GM23338 (cell line): ENCODE measurements at regions not wholly inside any gene's neighbourhood (a gene's known extent, or its start where the extent isn't known, plus 50 kb on each side); places are given as distances from the start of the nearest gene placed in this dataset.

Source experiments
- ATAC-seq: fragments of 200-7000 bp; cut with Tn5 transposase; 3 replicates; pipeline ENCODE4 v1.9.1; 2020
- DNase-seq: peaks from one replicate; pipeline ENCODE4 v3.0.0-alpha.2; 2015; ENCODE audit warnings: low spot score
- H2AFZ ChIP-seq: fragments of 200-600 bp; sonication (generic); 2 replicates; pipeline ENCODE4 v1.8.0; 2016; ENCODE audit warnings: antibody characterized with exemption, mild to moderate bottlenecking, moderate library complexity
- H3F3A ChIP-seq: fragments of 200-600 bp; sonication (generic); replicated peaks from 2 replicates; pipeline ENCODE4 v1.8.0; 2017; ENCODE audit warnings: antibody characterized with exemption, mixed run types, low read depth
- H3K27ac ChIP-seq: fragments of 200-600 bp; sonication (generic); 2 replicates; pipeline ENCODE4 v1.6.1; 2016; ENCODE audit warnings: low read depth
- H3K27me3 ChIP-seq: fragments of 200-600 bp; sonication (generic); 2 replicates; pipeline ENCODE4 v1.8.0; 2016; ENCODE audit warnings: mild to moderate bottlenecking, mixed run types, moderate library complexity; ENCODE audit not compliant: insufficient read depth
- H3K36me3 ChIP-seq: fragments of 200-600 bp; sonication (generic); 2 replicates; pipeline ENCODE4 v1.8.0; 2016; ENCODE audit warnings: mild to moderate bottlenecking; ENCODE audit not compliant: insufficient read depth
- H3K4me1 ChIP-seq: fragments of 200-600 bp; sonication (generic); 2 replicates; pipeline ENCODE4 v1.8.0; 2016; ENCODE audit warnings: mild to moderate bottlenecking, moderate library complexity; ENCODE audit not compliant: insufficient read depth
- H3K4me2 ChIP-seq: fragments of 200-600 bp; sonication (generic); 2 replicates; pipeline ENCODE4 v1.7.1; 2017; ENCODE audit warnings: mixed run types
- H3K4me3 ChIP-seq: fragments of 200-600 bp; sonication (generic); 2 replicates; pipeline ENCODE4 v1.6.1; 2016; ENCODE audit warnings: mixed run types
- H3K79me2 ChIP-seq: fragments of 200-600 bp; sonication (generic); replicated peaks from 2 replicates; pipeline ENCODE4 v1.8.0; 2017; ENCODE audit warnings: mild to moderate bottlenecking; ENCODE audit not compliant: insufficient read depth
- H3K9me2 ChIP-seq: fragments of 200-600 bp; sonication (generic); 2 replicates; pipeline ENCODE4 v1.8.0; 2017; ENCODE audit not compliant: insufficient read depth
- H4K20me1 ChIP-seq: fragments of 200-600 bp; sonication (generic); replicated peaks from 2 replicates; pipeline ENCODE4 v1.8.0; 2017; ENCODE audit warnings: mild to moderate bottlenecking; ENCODE audit not compliant: insufficient read depth
- H3K27ac Mint-ChIP-seq: 2 replicates; pipeline ENCODE4 v1.8.0; 2020; ENCODE audit warnings: inconsistent platforms, mild to moderate bottlenecking, moderate library complexity, mixed read lengths
- H3K27me3 Mint-ChIP-seq: 3 replicates; pipeline ENCODE4 v1.8.0; 2022; ENCODE audit warnings: low read depth, mild to moderate bottlenecking, moderate library complexity, mixed read lengths, inconsistent platforms; ENCODE audit not compliant: insufficient read depth, poor library complexity
- H3K36me3 Mint-ChIP-seq: 3 replicates; pipeline ENCODE4 v1.8.0; 2021; ENCODE audit warnings: low read depth, mild to moderate bottlenecking, inconsistent platforms, moderate library complexity, mixed read lengths
- H3K4me1 Mint-ChIP-seq: 3 replicates; pipeline ENCODE4 v1.8.0; 2020; ENCODE audit warnings: mild to moderate bottlenecking, inconsistent platforms, mixed read lengths
- H3K4me3 Mint-ChIP-seq: 3 replicates; pipeline ENCODE4 v1.8.0; 2021; ENCODE audit warnings: moderate library complexity, mild to moderate bottlenecking, inconsistent platforms, mixed read lengths
- H3K9me3 Mint-ChIP-seq: 3 replicates; pipeline ENCODE4 v1.8.0; 2020; ENCODE audit warnings: moderate library complexity, mild to moderate bottlenecking, inconsistent platforms, mixed read lengths
- JUNB ChIP-seq: IDR thresholded peaks from one replicate; pipeline ENCODE4 v1.6.1; 2016; ENCODE audit warnings: antibody characterized with exemption; ENCODE audit not compliant: unreplicated experiment
- ZNF114 ChIP-seq: fragments of 250-450 bp; sonication (Bioruptor Pico); IDR thresholded peaks from 2 replicates; pipeline ENCODE4 v1.5.0; 2020; ENCODE audit warnings: mild to moderate bottlenecking, moderate library complexity
- ZNF331 ChIP-seq: fragments of 250-450 bp; sonication (Bioruptor Pico); IDR thresholded peaks from 2 replicates; pipeline ENCODE4 v1.5.0; 2020; ENCODE audit warnings: low read depth, mild to moderate bottlenecking, moderate library complexity
- TF ChIP-seq, protein P1 (sequence below): fragments of 250-450 bp; sonication (Bioruptor Pico); IDR thresholded peaks from 2 replicates; pipeline ENCODE4 v1.5.0; 2020; ENCODE audit warnings: mild to moderate bottlenecking, moderate library complexity
- TF ChIP-seq, protein P2 (sequence below), 2 experiments: fragments of 200-600 bp in 1 of 2; sonication (generic) in 1 of 2; conservative IDR thresholded peaks; 2 replicates each; pipeline versions ENCODE4 v1.5.1 to v1.6.1; 2016 to 2017; ENCODE audit warnings: antibody characterized with exemption in 2 of 2, low read depth in 2 of 2, mild to moderate bottlenecking in 2 of 2, moderate library complexity in 1 of 2

GRCh38 chr17:33668516-33668915 is 375.4 kb upstream of the ASIC2 start (continued):
- TF ChIP-seq, protein P1, sequence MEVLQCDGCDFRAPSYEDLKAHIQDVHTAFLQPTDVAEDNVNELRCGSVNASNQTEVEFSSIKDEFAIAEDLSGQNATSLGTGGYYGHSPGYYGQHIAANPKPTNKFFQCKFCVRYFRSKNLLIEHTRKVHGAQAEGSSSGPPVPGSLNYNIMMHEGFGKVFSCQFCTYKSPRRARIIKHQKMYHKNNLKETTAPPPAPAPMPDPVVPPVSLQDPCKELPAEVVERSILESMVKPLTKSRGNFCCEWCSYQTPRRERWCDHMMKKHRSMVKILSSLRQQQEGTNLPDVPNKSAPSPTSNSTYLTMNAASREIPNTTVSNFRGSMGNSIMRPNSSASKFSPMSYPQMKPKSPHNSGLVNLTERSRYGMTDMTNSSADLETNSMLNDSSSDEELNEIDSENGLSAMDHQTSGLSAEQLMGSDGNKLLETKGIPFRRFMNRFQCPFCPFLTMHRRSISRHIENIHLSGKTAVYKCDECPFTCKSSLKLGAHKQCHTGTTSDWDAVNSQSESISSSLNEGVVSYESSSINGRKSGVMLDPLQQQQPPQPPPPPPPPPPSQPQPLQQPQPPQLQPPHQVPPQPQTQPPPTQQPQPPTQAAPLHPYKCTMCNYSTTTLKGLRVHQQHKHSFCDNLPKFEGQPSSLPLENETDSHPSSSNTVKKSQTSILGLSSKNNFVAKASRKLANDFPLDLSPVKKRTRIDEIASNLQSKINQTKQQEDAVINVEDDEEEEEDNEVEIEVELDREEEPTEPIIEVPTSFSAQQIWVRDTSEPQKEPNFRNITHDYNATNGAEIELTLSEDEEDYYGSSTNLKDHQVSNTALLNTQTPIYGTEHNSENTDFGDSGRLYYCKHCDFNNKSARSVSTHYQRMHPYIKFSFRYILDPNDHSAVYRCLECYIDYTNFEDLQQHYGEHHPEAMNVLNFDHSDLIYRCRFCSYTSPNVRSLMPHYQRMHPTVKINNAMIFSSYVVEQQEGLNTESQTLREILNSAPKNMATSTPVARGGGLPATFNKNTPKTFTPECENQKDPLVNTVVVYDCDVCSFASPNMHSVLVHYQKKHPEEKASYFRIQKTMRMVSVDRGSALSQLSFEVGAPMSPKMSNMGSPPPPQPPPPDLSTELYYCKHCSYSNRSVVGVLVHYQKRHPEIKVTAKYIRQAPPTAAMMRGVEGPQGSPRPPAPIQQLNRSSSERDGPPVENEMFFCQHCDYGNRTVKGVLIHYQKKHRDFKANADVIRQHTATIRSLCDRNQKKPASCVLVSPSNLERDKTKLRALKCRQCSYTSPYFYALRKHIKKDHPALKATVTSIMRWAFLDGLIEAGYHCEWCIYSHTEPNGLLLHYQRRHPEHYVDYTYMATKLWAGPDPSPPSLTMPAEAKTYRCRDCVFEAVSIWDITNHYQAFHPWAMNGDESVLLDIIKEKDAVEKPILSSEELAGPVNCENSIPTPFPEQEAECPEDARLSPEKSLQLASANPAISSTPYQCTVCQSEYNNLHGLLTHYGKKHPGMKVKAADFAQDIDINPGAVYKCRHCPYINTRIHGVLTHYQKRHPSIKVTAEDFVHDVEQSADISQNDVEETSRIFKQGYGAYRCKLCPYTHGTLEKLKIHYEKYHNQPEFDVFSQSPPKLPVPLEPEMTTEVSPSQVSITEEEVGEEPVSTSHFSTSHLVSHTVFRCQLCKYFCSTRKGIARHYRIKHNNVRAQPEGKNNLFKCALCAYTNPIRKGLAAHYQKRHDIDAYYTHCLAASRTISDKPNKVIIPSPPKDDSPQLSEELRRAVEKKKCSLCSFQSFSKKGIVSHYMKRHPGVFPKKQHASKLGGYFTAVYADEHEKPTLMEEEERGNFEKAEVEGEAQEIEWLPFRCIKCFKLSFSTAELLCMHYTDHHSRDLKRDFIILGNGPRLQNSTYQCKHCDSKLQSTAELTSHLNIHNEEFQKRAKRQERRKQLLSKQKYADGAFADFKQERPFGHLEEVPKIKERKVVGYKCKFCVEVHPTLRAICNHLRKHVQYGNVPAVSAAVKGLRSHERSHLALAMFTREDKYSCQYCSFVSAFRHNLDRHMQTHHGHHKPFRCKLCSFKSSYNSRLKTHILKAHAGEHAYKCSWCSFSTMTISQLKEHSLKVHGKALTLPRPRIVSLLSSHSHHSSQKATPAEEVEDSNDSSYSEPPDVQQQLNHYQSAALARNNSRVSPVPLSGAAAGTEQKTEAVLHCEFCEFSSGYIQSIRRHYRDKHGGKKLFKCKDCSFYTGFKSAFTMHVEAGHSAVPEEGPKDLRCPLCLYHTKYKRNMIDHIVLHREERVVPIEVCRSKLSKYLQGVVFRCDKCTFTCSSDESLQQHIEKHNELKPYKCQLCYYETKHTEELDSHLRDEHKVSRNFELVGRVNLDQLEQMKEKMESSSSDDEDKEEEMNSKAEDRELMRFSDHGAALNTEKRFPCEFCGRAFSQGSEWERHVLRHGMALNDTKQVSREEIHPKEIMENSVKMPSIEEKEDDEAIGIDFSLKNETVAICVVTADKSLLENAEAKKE (CRISPR knock-in tag), result no peak
- TF ChIP-seq, protein P2, sequence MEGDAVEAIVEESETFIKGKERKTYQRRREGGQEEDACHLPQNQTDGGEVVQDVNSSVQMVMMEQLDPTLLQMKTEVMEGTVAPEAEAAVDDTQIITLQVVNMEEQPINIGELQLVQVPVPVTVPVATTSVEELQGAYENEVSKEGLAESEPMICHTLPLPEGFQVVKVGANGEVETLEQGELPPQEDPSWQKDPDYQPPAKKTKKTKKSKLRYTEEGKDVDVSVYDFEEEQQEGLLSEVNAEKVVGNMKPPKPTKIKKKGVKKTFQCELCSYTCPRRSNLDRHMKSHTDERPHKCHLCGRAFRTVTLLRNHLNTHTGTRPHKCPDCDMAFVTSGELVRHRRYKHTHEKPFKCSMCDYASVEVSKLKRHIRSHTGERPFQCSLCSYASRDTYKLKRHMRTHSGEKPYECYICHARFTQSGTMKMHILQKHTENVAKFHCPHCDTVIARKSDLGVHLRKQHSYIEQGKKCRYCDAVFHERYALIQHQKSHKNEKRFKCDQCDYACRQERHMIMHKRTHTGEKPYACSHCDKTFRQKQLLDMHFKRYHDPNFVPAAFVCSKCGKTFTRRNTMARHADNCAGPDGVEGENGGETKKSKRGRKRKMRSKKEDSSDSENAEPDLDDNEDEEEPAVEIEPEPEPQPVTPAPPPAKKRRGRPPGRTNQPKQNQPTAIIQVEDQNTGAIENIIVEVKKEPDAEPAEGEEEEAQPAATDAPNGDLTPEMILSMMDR (conservative IDR thresholded peaks at IDR 0.05; ENCODE audit: low read depth in 2 of 2), result no peak
- TF ChIP-seq ZNF114 (CRISPR knock-in tag) (no peak), ZNF331 (CRISPR knock-in tag) (no peak), JUNB (no peak)

DNA sequence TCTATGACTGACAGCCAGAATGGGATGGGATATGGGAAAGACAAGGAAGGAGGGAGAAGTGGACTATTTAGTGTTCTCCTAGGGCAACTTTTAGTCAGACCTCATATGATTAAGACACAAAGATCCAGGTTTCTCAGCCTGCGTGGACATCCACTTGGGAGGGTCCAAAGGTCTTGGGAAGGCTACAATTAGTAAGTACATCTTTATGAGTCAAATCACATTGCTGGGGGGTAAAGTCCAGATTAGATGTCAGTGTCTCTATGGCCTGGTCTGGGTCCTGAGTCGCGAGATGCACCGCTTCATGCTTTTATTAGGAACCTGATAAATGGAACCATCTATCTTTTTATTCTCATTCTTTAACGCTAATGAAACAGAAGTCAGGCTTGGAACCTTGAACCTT is 378.4 kb upstream of the ASIC2 start:
- H3K36me3 ChIP-seq, result no peaks in the 10 kb centered on the region
- no peaks in the 10 kb centered on the region for H3K4me1 ChIP-seq
- no peaks in the 10 kb centered on the region for H3F3A ChIP-seq
- Mint-ChIP-seq H3K27ac (no peak overlapping the region), H3K4me3 (no peak overlapping the region), H3K27me3 (no peaks in the 10 kb centered on the region), H3K9me3 (no peaks in the 10 kb centered on the region), H3K4me1 (no peaks in the 10 kb centered on the region; the same call in 2 of the 3 replicates), H3K36me3 (no peaks in the 10 kb centered on the region)
- TF ChIP-seq ZNF331 (CRISPR knock-in tag), result no peak
- no peak overlapping the region for H3K4me3 ChIP-seq
- H3K79me2 ChIP-seq, result no peaks in the 10 kb centered on the region
- ATAC-seq (no peak), DNase-seq (no peak)
- no peak overlapping the region for H2AFZ ChIP-seq
- H3K9me2 ChIP-seq, result no peaks in the 10 kb centered on the region
- H3K27me3 ChIP-seq, result no peaks in the 10 kb centered on the region
- no peak overlapping the region for H3K4me2 ChIP-seq
- no peaks in the 10 kb centered on the region for H4K20me1 ChIP-seq
- no peak overlapping the region for H3K27ac ChIP-seq
